ENCODE measurements at regions not wholly inside any gene's neighbourhood (a gene's known extent, or its start where the extent isn't known, plus 50 kb on each side); places are given as distances from the start of the nearest gene placed in this dataset.
"Not testable (repeated sequence)": the region's sequence is repeated elsewhere in the genome, so short reads cannot be mapped to it uniquely, and the experiment has no call there.

DNA sequence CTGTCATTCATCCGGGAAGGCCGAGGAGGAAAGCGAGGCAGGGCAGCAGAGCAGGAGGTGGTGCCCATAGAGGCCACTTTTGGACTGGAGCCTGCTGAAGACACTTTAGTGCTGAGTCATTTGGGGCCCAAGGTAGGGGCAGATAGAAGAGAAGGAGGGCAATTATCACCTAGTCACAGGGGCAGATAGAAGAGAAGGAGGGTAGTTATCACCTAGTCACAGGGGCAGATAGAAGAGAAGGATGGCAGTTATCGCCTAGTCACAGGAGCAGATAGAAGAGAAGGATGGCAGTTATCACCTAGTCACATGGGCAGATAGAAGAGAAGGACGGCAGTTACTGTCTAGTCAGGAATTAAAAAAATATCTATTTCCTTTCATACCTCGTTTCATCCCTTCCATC, 1372.6 kb downstream of the FOXD4L5 start:
- DNase-seq (ENCODE audit: low spot score), result not testable (repeated sequence)

DNA sequence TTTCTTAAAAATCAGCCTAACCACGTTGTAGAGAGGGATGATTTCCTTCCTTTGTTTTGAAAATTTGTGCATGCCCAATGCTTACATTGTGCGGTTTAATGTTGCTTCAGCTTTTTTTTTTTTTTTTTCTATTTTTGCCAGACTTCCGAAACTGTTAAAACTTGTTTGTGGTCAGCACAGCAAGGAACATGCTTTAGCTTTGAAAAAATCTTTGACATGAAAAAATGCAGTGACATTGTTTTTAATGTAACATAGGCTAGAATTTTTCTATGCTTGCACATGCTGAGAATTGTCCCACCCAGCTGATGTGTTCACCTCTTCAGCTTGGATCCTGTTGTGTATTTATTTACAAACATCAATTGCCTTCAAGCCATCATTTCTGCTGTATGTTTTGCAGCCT, 1375.9 kb downstream of the FOXD4L5 start:
- DNase-seq (ENCODE audit: low spot score), result not testable (repeated sequence)

DNA sequence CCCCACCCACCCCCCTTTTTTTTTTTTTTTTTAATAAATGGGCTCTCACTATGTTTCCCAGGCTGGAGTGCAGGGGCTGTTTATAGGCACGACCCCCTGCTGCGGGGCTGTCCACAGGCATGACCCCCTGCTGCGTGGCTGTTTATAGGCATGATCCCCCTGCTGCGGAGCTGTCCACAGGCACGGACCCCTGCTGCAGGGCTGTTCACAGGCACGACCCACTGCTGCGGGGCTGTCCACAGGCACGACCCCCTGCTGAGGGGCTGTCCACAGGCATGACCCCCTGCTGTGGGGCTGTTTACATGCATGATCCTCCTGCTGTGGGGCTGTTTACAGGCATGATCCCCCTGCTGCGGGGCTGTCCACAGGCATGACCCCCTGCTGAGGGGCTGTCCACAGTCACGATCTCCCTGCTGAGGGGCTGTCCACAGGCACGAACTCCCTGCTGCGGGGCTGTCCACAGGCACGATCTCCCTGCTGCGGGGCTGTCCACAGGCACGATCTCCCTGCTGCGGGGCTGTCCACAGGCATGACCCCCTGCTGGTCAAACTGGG, 1385.3 kb downstream of the FOXD4L5 start:
- not testable (repeated sequence) for DNase-seq (ENCODE audit: low spot score)

DNA sequence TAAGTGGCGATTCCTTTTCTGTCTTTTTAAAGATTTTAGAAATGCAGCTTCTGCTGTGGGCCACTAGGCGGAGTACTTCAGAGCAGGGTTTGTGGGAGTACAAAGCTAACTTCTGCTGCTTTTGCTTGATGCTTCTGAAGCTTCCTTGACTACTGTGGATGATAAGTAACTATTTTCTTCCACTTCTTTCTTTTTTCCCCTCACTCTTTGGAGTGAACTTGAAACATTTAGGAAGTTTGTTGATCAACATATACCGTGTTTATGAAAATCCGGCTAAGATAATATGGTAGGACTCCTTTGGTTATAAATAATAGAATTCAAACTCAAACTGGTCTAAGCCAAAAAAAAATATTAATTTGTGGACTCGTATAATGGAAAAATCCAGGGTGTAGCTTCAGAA, 1403.6 kb downstream of the FOXD4L5 start:
- not testable (repeated sequence) for DNase-seq (ENCODE audit: low spot score)

DNA sequence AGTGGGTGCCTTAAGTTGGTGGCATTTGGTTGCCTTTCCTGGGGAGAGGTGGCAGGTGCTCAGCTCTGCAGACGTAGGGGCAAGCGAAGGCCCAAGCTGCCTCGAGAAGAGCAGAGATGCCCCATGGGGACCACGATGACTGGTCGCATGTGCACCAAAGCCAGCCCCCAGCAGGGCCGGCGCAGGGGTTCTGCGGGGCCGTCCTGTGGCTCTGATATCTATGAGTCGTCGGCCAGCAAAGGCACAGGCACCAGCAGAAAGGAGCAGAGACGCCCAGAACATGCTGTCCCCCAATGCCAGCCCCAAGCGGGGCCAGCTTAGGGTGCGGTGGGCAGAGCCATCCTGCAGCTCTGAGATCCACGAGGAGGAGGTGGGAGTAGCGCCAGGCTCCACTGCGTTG, 1408.6 kb downstream of the FOXD4L5 start:
- DNase-seq (ENCODE audit: low spot score), result not testable (repeated sequence)

DNA sequence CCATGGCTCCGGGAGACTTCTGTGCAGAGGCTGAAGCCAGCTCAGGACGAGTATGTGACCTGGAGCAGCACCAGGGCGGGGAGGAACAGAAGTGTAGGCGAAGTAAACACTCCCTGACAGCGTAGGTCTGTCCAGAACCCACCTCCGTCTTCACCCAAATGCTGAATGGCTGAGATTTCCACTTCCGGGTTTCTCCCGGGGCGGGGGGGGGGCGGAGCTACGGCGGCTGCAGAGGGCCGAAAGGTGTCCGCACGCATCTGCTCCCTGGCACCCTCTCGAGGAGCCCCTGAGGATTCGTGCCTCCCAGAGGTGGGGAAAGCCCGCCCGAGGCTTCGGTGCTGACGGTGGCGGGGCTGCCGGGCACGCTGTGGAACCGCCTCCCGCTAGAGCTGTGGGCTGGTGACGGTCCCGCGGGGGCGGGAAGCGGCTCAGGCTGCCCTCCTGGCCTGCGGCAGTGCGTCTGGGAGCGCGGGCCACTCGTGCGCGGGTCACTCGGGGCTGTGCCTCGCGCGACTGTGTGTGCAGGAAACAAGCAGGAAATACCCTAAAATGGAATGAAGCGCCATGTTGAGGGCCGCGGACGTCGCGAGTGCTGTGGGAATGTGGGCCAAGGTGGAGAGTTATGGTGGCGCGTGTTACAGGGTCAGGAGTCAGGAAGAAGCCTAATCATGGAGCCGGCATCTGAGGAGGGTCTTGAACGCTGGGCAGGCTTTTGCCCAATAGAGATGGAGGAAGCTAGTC, 1425.4 kb downstream of the FOXD4L5 start:
- DNase-seq (ENCODE audit: low spot score), result no peak

DNA sequence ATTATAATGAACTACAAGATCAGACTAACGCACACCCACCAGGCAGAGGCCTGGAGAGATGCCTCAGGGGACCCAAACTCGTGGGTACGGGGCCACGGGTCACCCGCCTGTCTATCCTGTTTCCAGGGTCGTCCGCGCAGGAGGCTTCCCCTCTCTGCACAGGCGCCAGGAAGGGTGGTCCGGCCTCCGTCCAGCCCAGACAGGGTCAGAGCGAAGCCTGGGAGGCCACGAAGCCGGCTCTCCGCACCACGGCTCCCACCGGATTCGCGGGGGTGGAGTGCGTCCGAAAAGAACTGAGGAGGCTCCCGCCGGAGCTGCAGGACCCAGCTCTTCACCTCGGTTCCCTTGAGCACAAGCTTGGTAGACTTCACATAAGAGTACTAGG, 1425.9 kb downstream of the FOXD4L5 start:
- DNase-seq (ENCODE audit: low spot score), result not testable (repeated sequence)

DNA sequence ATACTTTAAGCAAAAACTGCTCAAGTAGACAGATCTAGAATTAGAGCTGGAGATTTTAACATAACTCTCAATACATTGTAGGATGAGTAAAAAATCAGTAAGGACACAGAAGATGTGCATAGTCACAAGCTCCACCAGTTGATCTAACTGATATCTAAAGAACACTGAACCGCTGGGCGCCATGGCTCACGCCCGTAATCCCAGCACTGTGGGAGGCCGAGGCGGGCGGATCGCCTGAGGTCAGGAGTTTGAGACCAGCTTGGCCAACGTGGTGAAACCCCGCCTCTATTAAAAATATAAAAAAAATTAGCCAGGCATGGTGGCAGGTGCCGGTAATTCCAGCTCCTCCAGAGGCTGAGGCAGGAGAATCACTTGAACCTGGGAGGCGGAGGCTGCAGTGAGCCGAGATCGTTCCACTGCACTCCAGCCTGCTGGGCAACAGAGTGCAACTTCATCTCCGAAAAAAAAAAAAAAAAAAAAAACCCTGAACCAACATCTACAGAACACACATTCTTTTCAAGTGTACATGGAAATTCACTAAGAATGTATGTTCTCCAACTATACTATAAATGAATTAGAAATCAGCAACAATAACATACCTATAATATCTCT, 1431.8 kb downstream of the FOXD4L5 start:
- not testable (repeated sequence) for DNase-seq (ENCODE audit: low spot score)

DNA sequence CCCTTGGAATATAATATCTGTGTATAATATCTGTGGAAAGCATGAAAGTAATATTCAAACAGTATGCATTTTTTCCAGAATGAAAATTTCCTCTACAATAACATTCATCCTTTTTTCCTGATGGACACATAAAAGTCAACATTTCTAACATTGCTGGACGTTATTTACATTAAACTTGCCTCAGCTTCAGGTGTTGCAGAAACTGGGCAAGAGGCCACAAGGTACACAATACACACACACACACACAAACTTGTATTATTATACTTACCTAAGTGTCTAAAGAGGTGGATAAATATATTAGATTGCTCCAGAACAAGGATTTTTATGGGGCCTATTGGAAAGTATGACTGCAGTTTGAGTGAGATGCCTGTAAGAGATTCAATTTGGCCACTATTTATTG, 1460.2 kb downstream of the FOXD4L5 start:
- not testable (repeated sequence) for DNase-seq (ENCODE audit: low spot score)

DNA sequence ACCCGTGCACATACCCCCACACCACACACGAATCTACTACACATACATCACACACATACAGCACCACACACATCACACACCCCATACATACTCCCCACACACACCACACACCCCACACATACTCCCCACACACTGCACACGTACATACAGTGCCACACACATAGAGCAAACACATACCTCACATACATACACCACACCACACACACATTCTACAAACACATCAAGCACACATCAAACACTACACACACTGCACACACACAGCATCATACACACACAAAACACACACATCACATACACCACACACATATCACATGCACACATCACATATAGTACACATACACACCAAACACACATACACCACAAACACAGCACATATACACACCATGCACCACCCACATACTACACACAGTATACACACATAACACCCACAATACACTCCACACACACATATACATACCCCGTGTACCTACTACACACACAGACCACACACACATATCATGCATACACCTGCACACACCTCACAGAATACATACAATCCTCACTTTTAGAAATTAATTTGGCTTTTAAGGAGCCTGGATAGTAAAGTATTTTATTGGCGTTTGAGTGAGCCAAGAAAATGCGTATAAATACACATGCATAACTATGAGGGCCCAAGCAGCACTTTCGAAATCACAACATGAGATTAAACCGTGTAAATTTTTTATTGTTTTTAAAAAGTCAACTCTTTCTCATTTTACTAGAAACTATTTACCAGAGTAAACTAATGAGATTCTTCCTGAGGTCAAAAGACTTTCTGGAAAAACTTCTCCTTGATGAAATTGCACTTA, 1461.4 kb downstream of the FOXD4L5 start:
- not testable (repeated sequence) for DNase-seq (ENCODE audit: low spot score)

DNA sequence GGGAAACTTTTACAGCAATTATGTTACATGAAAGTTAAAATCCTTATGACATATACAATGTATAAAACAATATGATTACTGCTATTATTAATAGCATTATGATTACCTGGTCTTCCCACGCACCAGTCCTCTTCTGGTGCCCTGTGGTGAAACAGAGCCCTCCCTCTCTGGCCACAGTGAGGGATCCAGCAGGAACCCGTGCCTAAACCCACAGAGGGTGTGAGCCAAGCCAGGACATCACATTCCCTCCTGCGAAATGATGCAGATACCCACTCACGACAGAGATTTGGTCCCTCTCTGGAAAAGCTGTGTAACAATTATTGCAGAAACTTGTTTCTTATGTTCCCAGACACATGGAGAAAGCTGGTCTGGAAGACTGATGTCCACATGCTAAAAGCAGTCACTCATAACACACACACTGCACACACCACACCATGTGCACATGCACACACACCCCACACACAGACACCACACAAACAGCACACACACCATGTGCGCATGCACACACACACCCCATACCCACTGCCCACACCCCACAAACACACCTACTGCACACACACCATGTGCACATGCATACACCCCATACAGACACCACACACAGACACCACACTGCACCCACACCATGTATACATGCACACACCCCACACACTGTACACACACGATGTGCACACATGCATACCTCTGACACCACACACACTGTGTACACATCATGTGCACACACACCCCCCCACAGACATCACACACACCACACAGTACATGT, 1462.2 kb downstream of the FOXD4L5 start:
- not testable (repeated sequence) for DNase-seq (ENCODE audit: low spot score)

DNA sequence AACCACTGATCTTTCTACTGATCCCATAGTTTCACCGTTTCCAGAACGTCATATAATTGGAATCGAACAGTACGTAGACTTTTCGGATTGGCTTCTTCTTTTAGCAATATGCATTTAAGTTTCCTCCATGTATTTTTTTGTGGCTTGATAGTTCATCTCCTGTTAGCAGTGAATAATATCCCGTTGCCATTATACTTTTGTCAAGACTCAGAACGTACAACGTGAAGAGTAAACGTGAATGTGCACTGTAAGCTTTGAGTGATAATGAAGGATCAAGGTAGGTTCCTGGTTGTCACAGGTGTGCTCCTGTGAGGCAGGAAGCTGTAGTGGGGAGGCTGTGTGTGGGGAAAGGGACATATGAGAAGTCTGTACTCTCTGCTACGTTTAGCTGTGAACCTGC, 1463.7 kb downstream of the FOXD4L5 start:
- DNase-seq (ENCODE audit: low spot score), result not testable (repeated sequence)

DNA sequence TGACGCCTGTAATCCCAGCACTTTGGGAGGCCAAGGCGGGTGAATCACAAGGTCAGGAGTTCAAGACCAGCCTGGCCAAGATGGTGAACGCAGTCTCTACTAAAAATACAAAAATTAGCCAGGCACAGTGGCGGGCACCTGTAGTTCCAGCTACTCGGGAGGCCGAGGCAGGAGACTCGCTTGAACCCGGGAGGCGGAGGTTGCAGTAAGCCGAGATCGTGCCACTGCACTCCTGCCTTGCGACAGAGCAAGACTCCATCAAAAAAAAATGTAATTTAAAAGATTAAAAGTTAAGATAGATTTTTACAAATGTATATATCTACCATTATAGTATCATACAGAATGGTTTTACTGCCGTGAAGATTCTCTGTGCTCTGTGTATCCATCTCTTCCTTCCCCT, 1464.1 kb downstream of the FOXD4L5 start:
- DNase-seq (ENCODE audit: low spot score), result not testable (repeated sequence)

DNA sequence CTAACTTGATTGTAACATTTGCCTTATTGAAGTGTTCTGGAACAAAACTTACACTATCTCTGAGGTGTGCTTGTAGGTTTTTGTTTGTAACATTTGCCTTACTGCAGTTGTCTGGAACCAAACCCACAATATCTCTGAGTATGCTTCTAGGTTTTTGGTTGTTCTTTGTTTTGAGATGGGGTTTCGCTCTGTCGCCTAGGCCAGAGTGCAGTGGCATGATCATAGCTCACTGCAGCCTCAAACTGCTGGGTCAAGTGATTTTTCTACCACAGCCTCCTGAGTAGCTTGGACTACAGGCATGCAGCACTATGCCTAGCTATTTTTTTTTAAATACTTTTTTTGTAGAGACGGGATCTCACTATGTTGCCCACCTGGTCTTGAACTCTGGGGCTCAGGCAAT, 1464.6 kb downstream of the FOXD4L5 start:
- not testable (repeated sequence) for DNase-seq (ENCODE audit: low spot score)

DNA sequence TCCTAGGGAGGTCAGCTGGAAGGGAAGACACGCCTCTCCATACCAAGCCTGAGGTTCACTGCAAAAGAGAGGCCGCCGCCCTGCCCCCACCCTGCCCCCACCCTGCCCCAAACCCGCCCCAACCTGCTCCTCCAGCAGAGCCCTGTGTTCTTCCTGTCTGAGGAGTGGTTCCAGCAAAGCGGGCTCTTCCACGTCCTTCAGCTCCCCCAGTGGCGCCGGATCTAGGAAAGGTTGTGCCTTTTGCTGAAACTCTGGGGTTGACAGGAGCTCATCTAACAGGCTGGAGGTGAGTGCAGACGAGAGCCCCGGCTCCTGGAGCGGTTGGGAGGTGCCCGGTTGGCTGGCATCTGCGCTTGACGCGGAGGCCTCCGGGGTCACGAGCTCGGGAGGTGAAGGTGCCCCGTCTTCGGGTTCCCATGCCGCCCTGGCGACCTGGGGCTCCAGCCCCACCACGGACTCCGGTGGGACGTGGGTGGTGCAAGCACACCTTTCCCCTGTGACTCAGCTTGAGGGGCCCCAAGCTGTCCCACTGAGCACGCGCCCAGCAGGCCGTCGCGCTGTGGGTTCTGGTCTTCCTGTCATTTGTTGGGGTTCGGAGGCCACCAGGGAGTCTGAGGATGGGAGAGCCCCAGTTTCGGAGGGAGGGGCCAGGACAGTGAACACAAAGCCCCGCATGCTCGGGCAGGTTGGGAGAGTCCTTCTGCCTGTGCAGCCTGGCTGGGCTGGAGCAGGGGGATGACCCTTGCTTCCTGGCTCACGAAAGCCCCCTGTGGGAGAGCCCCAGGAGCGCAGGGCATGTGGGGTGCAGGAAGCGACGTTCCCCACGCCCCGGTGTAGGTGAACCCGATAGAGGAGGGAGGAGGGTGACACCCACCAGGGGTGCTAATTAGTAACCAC, 1467.1 kb downstream of the FOXD4L5 start:
- DNase-seq (ENCODE audit: low spot score), result peak; percentile 47

DNA sequence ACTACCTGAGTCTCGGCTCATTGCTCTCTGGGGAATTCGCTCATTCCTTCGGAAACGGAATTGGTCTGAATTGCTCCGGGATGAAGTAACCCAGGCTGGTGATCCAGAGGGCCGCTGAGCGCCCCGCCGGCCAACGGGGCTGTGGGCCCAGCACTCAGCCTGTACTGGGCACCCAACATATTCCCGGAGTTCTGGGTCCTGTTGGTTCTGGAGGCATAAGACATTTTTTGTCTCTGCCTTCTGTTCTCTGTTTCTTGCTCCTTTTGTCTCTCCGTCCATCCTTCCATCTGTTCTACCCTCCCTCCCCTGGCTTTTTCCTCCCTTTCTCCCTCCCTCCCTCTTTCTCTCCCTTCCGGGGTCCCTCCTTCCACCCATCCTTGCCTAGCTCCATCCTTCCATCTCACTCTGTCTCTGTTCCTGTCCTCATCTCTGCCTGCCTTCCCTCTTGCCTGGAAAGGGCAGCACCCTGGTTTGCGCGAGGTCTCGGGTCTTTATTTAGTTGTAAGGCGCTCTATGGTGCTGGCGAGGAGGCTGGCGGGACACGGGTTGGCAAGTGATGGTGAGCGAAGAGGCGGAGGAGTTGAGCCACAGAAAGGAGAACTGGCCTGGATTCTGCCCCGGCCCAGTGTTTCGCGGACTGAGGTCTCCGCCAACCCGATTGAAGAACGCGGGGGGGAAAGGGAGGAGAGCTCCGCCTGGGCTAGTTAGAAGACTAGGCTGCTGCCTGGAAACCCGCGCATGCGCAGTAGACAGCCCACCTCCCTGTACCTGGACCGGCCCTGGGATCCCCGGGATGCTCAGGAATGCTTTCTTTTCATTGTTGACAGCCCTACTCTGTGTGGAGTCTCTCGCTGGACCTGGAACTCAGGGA, 1468.0 kb downstream of the FOXD4L5 start:
- DNase-seq (ENCODE audit: low spot score), result peak; percentile 89

DNA sequence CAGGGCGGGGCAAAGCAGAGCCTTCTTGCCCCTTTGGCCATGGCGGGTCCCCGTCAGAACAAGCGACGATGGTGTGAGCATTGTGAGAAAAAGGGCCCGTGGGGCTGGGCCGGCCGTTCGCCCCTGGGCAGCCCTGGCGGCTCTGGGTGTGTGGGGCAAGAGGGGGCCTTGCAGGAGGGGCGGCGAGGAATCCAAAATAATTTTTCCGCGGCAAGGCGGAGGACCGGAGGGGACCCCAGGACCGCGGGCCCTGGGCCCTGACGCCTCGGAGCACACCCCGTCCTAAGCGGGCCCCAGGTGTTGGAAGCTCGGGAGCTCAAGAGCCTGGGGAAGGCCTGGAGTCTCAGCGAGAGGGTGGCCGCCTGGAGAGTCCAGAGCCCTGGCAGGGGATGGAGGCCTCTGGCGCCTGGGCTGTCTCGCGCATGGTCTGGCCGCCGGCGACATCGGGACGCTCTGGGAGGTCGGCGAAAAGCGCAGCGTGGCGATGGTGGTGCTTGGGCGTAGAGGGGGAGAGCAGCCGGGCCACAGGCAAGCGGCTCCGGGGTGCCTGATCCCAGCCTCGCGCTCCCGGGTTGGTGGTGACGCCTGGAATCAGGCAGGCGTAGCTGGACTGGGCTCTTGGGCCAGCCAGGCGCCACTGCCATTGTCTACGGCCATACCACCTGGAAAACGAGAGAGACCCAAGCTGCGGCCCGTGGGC, 1469.9 kb downstream of the FOXD4L5 start:
- not testable (repeated sequence) for DNase-seq (ENCODE audit: low spot score)

DNA sequence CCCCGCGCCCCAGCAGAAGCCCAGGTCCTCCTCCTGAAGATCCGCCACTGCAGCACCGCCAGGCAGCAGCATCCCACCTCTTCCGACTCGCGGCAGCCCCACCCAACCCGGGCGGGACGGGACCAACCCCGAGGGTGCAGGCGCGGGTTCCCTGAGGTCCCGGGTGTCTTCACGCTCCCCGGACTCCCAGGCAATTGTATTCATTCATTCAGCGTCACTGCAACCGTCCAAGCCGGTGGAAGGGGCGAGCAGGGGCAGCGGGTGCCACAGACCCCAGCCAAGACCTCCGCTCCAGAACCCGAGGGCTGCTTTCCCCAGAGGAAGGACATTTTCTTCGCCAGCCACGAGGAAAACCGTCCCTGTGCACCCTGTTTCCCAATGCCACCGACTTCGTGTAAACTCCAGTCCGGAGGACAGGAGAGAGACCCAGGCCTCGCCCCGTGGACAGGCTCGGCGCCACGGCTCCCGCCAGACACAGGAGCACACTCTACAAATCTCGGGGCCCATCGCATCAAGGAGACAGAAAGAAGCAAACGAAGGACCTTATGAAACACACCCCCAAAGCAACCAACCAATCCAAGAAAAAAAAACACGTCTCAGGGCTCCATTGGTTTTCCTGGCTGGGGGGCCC, 1471.5 kb downstream of the FOXD4L5 start:
- DNase-seq (ENCODE audit: low spot score), result not testable (repeated sequence)

Measured in globus pallidus (tissue), 1 donor.